Fibroblast of skin of right biceps (primary cell): ENCODE measurements at regions not wholly inside any gene's neighbourhood (a gene's known extent, or its start where the extent isn't known, plus 50 kb on each side); places are given as distances from the start of the nearest gene placed in this dataset.
A peak's percentile ranks its signal among the peaks of the same experiment; 100 is the strongest.
"Not testable (repeated sequence)": the region's sequence is repeated elsewhere in the genome, so short reads cannot be mapped to it uniquely, and the experiment has no call there.

ENCODE experiments used
- DNase-seq: peaks from one replicate; pipeline ENCODE4 v3.0.0-alpha.2; 2013

DNA sequence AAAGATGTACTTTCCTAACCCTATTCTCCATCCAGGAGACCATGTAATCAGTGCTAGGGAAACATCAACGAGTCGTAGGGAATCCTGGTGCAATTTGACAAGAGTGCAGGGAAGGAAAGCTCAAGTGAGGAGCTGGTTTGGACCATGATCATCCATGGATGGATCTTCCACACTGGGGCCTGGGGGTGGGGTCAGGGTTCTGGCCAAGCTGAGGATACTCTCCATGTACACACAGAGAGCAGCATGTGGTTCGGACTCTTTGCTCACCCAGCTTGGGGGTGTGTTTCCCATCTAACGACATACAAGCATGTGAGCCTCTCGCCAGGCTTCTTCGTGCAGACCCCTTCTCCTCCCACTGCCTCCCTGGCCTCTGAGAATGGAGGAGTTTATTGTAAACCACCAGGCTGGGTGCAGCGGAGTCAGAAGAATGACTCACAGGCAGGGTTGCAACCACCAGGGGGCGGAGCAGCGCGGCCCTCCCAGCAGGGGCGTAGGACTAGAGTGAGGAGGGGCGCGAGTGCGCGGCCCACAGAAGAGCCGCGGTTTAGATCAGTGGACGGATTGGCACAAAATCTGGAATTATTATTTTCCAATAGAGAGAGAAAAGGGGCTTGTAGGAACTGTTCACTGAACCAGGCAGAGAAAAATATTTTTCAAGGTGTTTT lies 530.0 kb upstream of the B3GAT1 start:
- DNase-seq, result not testable (repeated sequence)

DNA sequence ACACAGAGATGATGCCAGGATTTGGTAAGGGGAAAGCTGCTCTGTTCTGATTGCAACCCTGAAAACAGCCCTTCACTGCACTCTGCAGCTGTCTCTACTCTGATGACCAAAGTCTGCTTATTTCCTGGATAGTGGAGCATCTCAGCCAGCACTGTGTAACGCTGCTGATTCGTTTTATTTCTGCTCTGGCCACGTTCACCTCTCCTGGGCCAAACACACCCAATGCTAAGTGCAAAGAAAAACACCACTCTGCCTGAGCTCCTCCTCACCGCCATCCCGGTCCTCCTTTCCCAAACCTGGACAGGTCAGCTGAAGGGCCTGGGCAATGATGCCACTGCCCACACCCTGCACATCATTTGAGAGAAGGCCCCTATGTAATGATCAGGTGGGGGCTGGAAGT lies 529.3 kb upstream of the B3GAT1 start:
- DNase-seq, result no peak

DNA sequence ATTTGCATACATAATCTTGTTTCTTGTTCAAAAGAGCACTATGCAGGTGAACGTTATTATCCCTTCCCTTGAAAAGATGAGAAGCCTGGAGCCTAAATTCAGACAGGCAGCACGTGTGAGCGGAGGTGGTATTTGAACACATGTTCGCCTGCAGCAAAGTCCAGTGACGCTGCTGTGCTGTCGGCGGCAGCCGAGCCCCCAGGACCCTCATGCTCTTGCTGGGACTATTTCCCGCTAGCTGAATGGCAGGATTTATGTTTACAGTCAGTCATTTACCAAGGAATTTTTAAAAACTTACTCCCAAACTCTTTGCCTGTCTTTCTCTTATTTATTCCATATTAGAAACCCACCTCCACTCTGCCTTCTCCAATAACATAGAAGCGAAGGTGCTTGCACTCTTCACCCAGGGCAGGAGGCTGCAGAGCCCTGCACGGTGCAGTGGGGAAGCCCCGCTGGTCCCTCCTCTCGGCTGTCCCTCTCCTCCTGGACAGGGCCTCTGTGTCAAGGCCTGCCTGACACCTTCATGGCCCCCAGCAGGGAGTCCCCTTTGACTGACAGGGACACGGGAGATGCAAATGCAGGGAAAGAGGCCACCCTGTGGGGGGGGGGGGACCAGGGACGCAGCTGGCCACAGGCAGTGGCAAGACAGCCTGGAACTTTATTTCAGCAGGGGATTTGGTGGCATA lies 528.5 kb upstream of the B3GAT1 start:
- DNase-seq, result no peak

DNA sequence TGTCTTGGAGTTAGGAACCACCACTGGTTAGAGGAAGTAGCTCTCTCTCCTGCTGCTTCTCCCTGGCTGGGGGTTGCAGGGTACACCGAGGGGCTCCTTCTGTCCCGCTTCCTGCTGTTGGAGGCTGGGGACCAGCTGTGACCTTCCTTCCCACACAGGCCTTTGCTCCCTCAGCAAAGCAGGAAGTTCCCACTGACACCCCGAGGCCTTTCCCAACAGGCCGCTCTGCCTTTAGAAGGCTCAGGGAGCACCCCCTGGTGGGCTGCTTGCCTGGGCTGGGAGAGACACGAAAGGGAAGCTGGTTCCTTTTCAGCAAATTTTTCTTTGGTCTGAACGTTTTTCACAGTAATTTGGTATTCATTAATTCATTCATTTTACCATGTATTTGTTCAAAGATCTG lies 527.9 kb upstream of the B3GAT1 start:
- no peak for DNase-seq

DNA sequence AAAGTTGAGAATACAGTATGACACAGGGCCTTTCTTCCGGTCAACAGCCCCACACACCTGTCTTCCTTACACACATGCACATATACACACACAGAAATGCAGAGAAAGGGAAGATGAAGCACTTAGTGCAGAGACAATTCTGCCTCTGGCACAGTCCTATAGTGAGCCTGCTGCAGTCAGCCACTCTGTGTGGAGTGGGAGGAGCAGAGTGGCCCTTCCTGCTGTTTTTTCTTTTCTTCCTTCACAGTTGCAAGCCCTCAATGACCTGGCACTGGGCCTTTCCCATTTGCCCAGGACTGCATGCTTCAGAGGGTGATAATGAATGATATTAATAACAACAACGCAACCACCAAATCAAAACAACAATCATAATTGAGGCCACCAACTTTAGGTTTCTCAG lies 527.0 kb upstream of the B3GAT1 start:
- no peak for DNase-seq

DNA sequence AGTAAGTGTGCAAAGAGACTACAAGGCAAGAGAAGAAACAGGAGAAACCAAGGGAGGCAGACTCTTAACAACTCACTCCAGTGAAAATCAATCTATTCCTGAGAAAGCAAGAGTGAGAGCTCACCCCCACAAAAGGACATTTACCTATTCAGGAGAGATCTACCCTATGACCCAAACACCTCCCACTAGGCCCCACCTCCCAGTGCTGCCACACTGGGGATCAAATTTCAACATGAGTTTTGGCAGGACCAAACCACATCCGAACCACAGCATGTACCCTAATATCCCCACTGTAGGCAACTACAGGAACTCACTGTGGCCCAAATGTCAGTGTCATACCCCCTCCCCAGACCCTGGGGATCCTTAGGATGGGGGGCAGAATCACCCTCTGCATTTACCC lies 526.2 kb upstream of the B3GAT1 start:
- DNase-seq, result no peak

DNA sequence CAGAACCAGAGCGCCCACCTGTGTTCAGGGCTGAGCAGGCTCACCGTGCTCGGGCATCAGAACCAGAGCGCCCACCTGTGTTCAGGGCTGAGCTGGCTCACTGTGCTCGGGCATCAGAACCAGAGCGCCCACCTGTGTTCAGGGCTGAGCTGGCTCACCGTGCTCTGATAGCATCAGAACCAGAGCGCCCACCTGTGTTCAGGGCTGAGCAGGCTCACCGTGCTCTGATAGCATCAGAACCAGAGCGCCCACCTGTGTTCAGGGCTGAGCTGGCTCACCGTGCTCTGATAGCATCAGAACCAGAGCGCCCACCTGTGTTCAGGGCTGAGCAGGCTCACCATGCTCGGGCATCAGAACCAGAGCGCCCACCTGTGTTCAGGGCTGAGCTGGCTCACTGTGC lies 525.2 kb upstream of the B3GAT1 start:
- not testable (repeated sequence) for DNase-seq

DNA sequence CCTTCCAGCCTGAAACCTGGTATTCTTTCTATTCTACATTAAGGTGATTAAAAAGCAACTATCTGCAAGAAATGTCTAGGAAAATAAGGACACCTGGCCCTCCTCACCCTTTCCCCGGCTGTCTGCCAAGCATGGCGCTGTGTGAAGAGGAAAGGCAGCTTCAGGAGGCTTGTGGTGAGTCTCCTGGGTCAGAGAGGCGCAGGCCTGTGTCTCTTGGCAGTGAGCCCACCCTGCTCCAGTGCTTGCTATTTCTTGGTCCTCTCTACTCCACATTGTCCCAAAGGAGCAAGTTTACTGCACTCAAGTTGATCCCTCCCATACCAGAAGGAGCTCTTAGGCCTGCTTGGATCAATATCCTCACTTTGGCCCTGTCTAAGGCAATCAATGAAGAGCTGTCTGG lies 520.7 kb upstream of the B3GAT1 start:
- no peak for DNase-seq

DNA sequence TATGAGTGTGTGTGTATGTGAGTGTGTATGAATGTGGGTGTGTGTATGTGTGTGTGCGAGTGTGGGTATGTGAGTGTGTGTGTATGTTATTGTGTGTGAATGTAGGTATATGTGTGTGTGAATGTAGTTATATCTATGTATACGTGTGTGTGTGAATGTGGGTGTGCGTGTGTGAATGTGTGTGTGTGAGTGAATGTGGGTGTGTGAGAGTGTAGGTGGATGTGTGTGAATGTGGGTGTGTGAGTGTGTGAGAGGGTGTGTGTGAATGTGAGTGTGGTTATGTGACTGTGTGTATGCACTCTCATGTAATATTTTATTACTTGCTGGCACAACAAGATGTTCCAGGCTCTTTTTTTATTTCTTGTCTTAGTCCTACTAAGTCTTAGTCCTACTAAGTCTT lies 513.4 kb upstream of the B3GAT1 start:
- DNase-seq, result no peak

DNA sequence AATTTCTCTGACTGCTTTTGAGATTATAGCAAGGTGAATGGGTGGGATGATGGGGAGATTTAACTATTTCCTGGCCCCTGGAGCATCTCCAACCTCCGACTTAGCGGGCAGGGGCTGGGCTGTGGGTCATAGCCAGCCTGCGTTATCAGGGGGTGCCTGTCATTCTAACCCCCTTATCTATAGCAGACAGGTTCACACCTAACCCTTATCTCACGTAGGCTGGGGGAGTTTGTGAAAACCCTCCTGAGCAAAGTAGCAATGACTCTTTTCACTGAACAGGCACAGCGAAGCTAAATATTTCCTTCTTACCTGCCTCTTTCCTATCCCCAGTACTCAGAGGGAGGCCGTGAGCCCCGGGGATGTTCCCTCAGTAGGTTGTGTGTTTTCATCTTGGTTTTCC lies 511.4 kb upstream of the B3GAT1 start:
- DNase-seq, result no peak

DNA sequence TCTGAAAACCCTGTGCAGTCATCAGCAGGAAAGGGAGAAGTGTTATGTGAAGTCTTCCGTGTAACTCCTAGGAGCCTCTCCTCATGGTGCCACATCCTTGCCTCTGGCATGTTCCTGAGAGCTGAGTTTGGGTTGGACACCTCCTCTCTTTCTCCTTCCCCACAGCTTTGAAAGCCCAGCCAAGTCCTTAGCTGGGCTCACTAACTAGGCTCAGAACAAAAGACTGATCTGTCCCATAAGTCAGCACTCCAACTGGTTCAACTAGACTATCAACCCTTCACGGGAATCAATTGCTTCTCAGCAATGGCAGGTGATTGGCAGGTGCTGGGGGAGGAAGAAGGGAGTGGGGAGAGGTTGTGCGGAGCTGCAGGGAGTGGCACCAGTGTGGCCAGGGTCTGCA lies 509.9 kb upstream of the B3GAT1 start:
- no peak for DNase-seq

DNA sequence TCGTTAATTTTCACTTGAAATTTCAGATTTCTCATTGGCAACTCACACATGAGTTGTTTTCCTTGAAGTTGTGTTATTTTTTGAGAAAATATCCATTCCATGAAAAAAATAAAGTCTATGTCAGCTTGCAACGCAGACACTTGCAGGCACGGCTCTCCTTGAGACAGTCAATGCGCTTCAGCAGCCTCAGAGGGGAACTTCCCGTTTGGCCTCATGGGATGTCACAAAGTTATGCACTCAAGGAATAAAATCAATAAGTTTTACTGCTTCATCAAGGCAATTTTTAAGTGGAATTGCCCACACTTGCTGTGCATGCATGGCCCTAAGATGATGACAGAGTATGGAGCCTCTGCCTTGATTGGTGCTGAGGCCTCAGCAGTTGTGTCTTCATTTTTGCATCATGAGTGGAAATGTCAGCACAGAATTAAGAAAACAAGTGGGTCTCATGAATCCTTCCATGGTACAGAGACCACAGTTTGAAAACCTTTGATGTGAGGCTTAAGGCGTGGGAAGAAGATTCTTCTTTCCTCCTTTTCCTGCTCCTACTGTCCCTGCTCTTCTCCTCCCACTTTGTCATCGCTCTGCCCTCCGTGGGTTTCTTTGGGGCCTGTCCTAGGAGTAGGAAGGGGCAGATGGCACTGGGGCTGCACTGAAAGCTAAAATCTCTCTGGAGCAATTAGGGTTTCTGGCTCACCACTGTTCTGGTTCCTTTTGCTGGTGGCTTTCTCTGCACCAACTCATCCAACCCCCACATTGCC lies 509.0 kb upstream of the B3GAT1 start:
- DNase-seq, result no peak

DNA sequence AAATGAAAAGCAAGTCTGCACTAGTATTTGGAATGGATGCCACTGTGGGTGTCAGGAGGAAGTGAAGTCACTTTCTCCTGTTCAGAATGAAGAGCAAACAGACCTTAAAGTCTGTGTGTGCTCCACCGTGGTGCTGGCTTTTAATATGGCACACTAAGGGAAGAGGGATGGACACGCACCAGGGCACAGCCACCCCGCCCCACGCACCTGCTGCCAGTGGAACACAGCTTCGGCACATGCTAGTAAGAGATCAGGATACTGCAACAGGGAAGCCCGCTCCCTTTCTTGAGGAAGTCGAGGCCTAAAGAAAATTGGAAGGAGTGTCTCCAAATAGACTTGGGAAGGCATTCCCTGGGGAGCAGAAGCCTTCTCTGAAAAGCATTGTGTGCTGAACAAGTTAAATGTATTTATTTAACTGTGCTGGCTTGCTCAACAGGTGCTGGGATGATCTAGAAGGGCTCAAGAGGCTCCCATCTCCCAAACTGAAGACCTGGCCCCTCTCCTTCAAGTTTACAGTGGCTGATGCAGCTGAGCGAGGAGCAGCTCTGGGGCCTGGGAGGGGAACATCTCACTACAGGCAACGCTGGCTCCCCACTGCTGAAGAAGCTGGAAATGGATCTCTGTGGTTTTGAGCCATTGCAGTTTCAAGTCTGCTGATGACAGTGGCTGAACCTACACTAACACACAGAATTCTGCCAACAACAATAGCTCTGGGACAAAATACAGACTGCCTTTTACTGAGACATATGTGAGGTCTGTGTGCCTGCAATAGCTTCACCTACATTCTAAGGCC lies 504.6 kb upstream of the B3GAT1 start:
- no peak for DNase-seq

DNA sequence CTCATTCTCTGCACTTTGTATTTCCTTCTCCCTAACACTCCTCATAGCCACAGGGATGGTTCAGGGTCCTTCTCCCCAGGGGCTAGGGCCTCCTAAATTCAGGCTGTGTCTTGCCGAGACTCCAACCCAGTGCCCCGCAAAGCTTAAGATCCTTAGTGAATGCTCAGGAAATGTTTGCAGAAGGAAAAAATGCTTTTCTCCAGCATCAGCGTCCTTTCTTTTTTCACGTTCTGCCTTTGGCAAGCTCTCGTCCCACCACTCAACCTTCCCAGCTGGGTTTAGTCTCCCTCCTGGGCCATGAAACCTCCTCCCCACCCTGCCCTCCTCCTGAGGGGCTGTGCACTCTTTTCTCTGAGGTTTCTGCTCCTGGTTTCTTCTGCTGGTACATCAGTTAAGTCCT lies 503.8 kb upstream of the B3GAT1 start:
- no peak for DNase-seq

DNA sequence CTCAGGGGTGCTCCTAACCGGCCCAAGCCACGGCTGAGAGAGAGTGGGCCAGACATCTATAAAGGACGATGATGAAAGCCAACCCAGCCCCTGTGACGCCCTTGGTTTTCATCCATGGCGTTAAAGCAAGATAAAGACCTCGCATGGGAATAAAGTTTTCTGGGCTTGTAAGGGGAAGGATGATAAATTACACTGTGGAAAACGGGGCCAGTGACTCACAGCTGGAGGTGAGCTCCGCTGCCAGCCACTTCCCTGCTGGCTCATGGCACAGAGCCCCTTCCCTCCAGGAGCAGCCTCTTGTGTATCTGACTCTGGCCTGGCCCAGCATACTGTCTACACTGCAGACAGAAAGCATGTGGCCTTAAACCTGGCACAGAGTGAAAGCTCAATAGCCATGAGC lies 503.2 kb upstream of the B3GAT1 start:
- peak; percentile 2 for DNase-seq

DNA sequence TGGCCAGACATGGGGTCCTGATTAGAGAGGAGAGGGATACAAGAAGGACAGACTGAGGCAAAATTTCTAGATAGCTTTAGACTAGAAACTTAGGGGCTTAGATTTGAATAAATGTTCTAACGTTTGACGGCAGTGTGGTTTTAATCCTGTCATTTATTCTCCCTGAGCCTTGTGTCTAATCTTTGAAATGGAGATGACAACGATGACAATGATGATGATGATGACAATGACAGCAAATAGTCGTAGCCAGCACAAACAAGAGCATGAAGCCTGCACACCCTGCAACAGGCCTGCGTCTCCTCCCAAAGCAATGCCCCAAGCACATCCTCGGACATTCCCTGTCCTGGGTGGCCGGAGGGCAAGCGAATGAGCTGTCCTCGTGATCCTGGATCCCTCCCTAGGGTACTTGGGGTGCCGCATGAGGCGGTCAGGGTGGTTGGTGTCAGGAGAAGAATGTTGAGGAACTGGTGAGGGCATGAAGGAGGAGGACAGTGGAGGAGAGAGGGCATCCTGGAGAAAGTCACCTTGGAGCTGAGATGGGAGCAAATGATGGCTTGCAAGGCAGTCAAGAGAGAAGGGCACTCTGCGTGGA lies 502.1 kb upstream of the B3GAT1 start:
- DNase-seq, result no peak

DNA sequence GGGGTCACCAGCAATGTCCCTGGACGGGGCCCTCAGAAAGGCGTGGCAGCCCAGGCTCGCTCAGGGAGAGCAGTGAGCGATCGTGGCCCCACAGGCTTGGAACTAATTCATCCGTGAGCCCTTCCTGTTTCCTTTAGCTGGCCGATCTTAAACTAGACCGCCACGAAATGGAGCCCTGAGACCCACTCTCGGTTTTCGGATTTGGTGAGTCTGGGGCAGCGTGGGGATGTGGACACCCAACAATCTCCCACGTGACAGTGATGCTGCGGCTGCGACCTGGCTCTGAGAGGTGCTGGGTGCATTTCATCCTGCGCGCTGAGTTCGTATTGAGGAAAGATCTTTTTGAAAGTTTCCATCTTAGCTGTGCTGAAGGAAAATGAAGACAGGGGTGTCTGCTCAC lies 501.3 kb upstream of the B3GAT1 start:
- DNase-seq, result no peak

DNA sequence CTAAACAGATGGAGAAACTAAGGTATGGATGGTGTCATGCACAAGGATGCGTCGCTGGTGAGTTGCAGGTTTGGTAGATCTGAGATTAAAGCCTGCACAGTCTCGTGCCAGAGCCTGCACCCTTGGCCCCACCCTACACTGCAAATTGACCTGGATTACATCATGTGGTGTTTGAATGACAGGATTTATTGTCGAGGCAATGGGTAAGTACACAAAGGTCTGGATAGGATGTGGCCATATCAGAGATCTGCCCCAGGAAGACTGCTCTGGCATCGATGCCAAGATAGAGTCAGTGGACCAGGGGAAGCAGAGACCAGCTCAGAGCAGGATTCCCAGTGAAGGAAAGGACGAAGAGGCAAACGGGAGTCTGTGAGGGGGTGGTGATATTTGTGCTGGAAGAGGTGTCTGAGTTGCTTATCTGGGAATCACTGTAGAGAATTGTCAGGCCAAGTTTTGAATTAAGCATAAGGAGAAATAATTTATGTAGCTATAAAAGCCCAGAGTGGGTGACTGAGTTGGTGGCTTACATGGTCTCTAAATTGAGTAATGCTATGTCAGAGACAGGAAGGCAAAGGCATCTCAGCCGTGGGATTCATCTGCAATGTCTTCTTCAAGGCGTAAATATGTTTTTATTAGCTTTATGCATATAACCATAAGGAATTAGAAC lies 499.6 kb upstream of the B3GAT1 start:
- DNase-seq, result no peak

DNA sequence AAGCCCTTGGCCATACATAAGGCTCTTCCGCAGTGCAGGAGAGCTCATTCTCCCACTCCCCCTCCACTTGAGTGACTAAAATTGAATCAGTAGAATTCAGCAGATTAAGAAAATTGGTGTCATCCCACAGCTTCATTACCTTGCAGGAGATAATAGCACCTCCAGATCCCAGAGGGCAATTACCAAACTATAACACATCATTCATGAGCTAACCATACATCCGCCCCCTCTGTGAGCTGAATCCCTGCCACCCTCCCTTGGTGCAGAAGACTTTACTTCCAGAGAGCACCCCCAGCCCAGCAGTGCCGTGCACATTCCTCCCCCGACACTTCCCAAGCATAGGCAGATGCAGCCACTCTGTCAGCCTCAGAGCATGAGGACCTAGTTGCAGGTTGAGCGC lies 496.5 kb upstream of the B3GAT1 start:
- no peak for DNase-seq

DNA sequence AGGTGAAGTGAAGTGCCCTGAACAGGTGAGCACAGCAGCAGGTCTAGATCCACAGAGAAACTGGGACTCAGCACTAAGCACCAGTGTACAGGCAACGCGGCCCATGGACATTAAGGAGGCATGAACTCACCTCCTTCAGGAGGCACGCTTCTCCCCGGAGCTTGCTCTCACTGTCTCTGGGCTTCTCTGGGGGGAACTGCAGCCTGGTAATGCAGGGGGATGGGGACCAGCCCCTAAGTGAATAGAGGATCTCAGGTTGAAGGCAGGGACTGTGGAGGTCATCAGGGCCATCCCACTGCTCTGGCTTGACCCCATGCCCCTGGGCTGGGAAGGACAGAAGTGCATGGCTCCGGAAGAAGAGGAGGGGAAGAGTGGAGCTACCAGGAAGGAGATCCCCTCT lies 495.6 kb upstream of the B3GAT1 start:
- DNase-seq, result no peak

DNA sequence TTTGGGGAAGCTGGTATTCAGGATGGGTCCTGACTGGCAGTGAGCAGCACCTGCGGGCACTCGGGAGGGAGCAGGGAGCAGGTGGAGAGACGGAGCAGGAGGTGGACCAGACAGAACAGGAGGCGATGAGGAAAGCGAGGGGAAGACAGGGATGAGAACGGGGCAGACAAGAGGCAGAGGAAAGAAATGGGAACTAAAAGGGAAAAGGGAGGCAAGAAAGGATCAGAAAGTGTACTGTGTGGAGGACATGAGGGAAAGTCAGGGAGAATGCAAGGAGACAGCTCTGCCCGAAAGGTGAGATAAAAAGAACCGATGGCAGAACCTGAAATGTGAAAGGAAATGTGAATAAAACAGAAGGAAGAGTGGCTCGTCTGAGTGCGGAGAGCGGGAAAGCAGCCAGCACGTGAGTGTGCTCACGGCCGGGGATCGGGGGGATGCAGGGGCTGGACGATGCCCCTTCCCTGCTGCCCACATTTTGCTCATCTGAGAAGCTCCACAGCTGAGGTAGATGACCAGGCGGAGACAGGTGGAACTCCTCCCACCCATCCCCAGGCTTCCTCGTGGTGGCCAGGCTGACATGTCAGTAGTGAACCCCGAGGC lies 494.4 kb upstream of the B3GAT1 start:
- no peak for DNase-seq

DNA sequence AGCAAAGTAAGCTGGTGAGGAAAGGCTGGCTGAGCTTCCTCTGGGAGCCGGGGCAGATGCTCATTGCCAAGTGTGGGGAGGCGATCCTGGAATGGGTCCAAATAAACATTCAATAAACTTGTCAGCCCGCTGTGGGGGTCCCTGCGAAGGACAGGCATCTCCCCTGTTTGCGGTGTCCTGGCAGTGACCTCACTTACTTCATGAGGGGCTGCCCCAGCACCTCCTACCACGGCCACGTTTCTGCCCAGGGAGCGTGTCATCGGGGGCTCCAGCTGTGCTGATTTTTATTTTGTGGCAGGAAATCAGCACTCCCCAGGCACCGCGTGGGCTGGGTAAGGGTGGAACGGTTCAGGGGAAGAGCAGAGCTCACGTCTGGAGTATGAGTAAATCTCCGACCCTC lies 493.9 kb upstream of the B3GAT1 start:
- DNase-seq, result no peak
